DLD1 (cell line): ENCODE measurements at regions not wholly inside any gene's neighbourhood (a gene's known extent, or its start where the extent isn't known, plus 50 kb on each side); places are given as distances from the start of the nearest gene placed in this dataset.
"Not testable (repeated sequence)": the region's sequence is repeated elsewhere in the genome, so short reads cannot be mapped to it uniquely, and the experiment has no call there.

ENCODE experiments used
- in situ Hi-C: cut with HindIII; loops from 2 replicates; pipeline ENCODE4 v1.10.0; 2017; ENCODE audit warnings: low sequenced_read_pairs

GRCh38 chr10:91002656-91003055 is 81.8 kb upstream of the ANKRD1 start:
- in situ Hi-C loops, result no loop called here

- in situ Hi-C loops, result not testable (repeated sequence)
Observed at GRCh38 chr10:91003379-91003778, 82.5 kb upstream of the ANKRD1 start.

- in situ Hi-C loops, result not testable (repeated sequence)
Observed at GRCh38 chr10:91005276-91005675, 84.4 kb upstream of the ANKRD1 start.

DNA sequence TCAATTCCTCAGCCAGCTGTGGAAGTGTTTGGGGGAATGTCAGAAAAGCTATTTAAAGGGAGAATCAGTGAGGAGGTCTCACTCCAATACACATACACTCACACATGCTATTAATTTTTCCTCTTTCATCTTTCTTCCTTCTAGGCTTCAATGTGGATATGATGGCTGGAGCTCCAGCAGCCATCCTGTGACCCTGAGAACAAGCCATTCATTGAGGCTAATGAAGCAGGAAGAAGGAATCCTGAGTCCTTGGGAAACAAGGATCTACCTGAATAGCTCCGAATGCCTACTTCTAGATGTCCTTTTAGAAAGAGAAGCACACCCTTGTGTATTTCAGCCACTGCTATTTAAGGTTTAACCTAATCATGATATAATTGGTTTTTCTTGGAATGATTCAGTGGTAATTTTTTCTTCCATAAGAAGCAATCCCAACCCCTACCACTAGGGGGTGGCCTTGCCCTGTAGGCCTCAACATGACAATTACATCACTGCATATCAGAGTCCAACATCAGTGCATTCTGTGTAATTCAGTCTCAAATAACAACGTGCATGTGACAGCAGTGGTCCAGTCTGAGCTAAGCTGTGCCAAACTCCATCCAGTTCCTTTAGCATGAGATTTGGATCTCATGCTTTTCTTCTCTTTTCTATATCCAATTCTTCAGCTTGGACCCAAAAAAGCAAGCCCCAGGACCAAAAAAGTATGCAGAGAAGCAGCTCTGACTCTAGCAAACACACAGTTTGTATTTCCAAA is 85.3 kb upstream of the ANKRD1 start:
- in situ Hi-C loops, result no loop called here

DNA sequence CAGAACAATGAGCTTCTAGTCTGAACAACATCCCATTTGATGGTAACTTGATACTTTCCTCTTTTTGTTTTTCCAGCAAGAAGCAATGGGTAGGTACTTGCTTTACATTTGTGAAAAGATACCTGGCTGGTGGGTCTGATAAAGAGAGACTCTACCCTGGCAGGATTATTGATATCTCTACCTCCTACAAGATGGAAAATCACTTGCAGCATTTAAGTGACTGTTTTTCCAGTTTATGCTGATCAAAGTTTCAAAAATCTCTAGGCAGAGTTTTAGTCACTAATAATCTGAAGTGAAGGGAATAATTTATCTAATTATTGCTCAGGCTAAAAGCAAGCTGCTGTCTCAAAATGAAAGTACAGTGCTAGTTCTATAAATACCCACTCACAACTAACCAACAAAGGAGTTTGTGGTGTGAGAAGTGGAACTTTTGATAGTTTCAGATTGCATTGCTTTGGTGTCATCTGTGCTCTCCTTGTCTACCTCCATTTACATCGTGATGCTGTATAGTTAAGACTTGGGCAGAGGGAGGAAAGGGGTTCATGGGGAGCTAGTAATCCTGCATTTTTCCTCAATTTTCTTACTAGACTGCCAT is 86.0 kb upstream of the ANKRD1 start:
- in situ Hi-C loops, result no loop called here

- in situ Hi-C loops, result no loop called here
Observed at GRCh38 chr10:91007655-91008054, 86.8 kb upstream of the ANKRD1 start.

DNA sequence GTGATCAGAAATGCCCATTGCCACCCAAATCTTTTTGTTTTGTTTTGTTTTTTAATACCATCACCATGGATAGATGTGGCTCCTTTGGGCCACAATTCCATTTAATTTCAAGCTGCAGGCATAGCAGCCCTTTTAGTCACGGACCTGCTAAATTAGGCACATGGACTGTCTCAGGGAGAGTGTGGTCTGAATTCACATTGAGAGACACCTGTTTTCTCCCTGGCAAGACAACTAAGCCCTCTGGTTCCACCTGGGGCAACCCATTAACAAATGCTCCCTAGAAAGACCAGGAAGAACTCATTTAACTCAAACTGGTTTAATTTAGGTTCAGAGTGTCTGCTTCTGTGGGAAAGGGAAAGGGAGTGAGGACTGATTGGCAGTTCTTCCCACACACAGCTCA is 88.2 kb upstream of the ANKRD1 start:
- in situ Hi-C loops, result no loop called here

DNA sequence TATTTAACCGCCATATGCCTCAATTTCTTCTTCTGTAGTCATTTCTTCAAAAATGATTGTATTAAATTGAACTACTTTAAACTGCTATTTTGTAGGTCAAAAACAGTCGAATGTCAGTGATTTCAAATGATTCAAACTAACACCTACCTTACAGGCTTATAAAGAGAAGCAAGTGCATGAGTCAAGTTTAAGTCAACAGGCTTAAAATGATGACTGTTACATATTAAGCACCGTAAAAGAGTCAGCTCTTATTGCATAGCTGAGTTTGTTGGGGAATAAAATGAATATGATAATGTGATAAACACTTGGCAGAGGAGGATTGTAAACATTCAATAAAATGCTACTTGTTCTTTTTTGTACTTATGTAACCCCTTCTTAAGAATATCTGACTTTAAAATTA is 90.1 kb upstream of the ANKRD1 start:
- in situ Hi-C loops, result no loop called here

- in situ Hi-C loops, result no loop called here
Observed at GRCh38 chr10:91012502-91012901, 91.6 kb upstream of the ANKRD1 start.

GRCh38 chr10:91013985-91014384 is 93.1 kb upstream of the ANKRD1 start:
- in situ Hi-C loops, result no loop called here

GRCh38 chr10:91017198-91017597 is 96.3 kb upstream of the ANKRD1 start:
- in situ Hi-C loops, result no loop called here

DNA sequence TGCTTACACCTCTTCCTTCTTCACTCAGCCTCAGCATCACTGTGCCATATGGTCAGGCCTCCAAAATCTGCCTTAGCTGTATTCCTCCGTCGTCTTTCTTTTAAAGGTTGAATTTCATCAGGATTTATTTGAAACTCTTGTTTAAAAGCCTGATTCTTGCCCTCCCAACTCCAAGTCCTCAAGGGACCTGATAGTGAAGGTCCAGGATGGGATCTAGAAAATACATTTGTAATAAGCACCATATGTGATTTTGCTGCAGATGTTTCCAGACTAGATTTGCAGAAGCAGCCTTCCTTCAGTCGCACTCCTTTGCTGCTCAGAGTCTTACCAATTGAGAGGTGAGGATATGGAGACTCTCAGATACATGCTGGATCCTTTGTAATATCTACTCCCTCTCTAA is 101.0 kb upstream of the ANKRD1 start:
- in situ Hi-C loops, result no loop called here

DNA sequence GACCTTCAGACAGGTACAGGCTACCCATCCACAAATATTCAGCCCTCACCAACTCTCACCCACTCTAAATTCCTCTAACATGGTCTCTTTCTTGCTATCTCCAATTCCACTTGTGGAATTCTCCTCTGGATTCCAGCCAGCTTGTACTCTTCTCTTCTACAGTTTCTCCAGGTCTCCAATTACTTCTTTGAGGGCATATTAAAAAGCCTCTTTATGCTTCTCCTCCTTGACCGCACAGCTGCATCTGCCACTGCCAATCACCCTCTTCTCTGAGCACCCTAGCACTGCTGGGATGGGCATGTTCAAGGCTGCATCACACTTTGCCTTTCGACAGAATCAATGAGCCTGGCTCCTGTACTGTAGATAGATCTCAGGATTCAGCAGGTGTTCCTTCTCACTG is 101.5 kb upstream of the ANKRD1 start:
- in situ Hi-C loops, result no loop called here

DNA sequence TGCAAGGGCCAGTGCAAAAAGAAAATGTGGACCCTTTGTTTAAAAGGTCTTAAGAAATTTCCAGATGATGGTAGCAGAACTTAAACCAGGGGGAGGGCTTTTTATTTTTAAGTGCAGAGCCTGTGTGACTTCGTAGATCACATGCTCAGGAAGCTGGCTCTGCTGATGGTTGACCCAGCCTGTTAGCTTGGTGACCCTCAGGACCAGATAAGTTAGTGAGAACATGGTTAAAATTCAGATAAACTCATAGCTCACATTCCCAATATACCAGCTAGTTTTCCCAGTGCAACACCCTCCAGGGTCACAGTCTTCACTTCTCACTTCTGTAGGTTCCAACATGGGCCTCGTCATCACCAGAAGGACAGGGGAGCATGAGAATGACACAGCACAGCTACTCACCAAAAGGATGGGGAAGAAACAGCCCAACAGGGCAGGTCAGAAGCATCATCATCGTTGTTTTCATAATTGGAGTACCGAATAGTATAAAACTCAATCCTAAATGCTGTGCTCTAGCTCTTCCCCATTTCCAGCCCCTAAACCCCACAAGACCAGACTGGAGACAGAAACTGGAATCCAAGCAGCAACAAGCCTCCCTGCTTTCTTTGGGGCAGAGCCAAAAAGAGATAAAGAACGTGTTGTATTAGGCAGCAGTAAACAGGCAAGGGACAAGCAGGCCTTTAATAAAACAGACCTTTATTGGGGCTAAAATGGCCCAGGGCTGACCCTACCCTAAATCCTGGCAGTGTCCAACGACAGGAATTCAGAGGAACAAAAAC is 102.2 kb upstream of the ANKRD1 start:
- in situ Hi-C loops, result no loop called here

- in situ Hi-C loops, result no loop called here
Observed at GRCh38 chr10:91023700-91024398, 103.0 kb upstream of the ANKRD1 start.

- in situ Hi-C loops, result no loop called here
Observed at GRCh38 chr10:91024541-91024940, 103.7 kb upstream of the ANKRD1 start.

DNA sequence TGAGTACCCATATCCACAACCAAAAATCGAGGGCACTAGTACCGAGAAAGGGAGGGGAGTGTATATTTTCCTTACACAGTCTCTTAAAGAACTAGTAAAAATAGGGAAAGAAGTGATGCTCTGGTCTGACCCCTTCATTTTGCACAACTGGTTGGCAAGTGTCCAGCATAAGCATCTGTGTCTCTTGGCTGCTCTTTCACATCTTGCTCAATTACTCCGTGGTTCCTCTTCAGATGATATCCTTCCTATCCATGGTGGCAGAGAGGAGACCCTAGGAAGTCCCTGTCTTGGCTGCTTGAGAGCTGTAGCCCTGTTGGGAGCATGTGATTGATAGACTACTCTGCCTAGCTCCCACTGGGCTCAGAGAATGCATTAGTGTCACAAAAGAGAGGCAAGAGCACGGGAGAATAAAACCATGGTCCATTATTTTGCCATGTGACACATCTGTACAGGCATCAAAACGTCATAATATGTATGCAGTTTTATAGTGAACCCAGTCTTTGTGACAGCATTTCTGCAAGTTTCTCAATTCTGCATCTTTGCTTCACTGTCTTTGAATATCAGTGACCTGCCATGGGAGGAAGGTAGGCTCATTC is 111.8 kb upstream of the ANKRD1 start:
- in situ Hi-C loops, result no loop called here

DNA sequence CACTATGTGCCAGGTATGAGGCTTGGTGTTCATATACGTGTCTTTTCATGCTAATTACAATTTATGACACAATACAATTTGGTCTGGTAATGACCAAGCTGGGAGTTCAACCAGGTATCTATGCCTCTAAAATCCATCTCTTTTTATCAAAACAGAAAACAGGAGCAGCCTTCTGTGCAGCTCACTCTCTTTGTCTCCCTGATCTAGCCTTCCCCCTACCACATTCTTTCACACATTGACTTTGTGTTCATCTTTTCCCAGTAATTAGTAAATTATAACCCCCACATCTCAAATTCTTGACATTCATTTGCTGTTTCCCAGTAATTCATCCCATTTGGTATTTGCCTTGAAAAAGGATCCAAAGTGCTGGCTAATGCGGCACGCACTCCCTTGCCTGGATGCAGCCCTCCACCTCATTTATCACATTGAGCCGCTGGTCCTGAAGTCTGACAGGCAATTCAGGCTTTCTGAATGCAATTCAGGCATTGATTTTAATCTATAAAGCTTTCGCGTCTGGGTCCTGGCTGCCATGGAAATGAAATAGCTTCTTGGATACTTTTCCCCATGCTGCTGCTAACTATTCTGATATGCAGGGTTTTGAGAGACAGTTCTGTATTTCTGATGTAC is 112.5 kb upstream of the ANKRD1 start:
- in situ Hi-C loops, result no loop called here

GRCh38 chr10:91034042-91034441 is 113.2 kb upstream of the ANKRD1 start:
- in situ Hi-C loops, result no loop called here

DNA sequence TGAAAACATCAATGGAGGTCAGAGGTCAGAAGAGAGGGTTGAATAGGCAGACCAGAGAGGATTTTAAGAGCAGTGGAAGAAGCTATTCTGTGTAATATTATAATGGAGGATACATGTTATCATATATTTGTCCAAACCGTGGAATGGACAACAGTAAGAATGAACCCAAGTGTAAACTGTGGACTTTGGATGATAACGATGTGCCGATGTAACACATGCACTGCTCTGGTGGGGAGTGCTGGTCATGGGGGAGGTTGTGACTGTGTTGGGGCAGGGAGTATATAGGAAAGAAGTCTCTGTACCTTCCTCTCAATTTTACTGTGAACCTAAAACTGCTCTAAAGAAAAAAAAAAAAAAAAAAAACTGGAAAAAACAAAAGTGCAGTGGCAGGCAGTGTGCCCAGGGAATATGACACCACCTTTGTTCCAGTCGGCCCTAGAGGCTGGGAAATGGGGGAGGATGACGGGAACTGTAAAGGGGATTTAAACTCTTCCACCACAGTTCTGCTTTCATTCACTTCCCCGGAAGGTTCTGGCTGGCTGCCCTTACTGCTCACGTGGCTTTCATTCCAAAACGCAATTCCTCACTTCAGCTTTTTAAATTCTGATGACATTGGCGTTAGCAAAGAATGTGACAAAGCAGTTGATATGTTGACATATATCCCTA is 113.7 kb upstream of the ANKRD1 start:
- in situ Hi-C loops, result no loop called here
